ENCODE measurements at regions not wholly inside any gene's neighbourhood (a gene's known extent, or its start where the extent isn't known, plus 50 kb on each side); places are given as distances from the start of the nearest gene placed in this dataset.

- H3K27ac ChIP-seq (ENCODE audit: low read depth, low read length, poor library complexity, severe bottlenecking) = no peak overlapping the region
- H2AFZ ChIP-seq (ENCODE audit: low read length) = no peak overlapping the region
- H3K4me1 ChIP-seq (ENCODE audit: insufficient read depth, low read length, severe bottlenecking) = no peaks in the 10 kb centered on the region
- no peaks in the 10 kb centered on the region for H3K79me2 ChIP-seq (ENCODE audit: insufficient read depth, low read length)
- H3K27me3 ChIP-seq (ENCODE audit: insufficient read depth, low read length) = no peaks in the 10 kb centered on the region; the same call in 1 of the 2 replicates
- H3K4me3 ChIP-seq (ENCODE audit: low read depth, low read length, poor library complexity, severe bottlenecking) = no peak overlapping the region
- no peak overlapping the region for H3K4me2 ChIP-seq (ENCODE audit: low read length)
- no peak overlapping the region for H3K9ac ChIP-seq (ENCODE audit: low read length)
- H4K20me1 ChIP-seq (ENCODE audit: insufficient read depth, low read length) = no peaks in the 10 kb centered on the region
- H3K9me3 ChIP-seq (ENCODE audit: low read length) = no peaks in the 10 kb centered on the region
- no peaks in the 10 kb centered on the region for H3F3A ChIP-seq (ENCODE audit: insufficient read depth, low read length)
- H3K9me2 ChIP-seq (ENCODE audit: low read depth, low read length) = no peaks in the 10 kb centered on the region
- TF ChIP-seq, protein P1, sequence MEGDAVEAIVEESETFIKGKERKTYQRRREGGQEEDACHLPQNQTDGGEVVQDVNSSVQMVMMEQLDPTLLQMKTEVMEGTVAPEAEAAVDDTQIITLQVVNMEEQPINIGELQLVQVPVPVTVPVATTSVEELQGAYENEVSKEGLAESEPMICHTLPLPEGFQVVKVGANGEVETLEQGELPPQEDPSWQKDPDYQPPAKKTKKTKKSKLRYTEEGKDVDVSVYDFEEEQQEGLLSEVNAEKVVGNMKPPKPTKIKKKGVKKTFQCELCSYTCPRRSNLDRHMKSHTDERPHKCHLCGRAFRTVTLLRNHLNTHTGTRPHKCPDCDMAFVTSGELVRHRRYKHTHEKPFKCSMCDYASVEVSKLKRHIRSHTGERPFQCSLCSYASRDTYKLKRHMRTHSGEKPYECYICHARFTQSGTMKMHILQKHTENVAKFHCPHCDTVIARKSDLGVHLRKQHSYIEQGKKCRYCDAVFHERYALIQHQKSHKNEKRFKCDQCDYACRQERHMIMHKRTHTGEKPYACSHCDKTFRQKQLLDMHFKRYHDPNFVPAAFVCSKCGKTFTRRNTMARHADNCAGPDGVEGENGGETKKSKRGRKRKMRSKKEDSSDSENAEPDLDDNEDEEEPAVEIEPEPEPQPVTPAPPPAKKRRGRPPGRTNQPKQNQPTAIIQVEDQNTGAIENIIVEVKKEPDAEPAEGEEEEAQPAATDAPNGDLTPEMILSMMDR (IDR thresholded peaks at IDR 0.05; ENCODE audit: low read length) = no peak
- no peak for TF ChIP-seq EZH2 (IDR thresholded peaks at IDR 0.05; ENCODE audit: borderline replicate concordance, low read length)
- H3K36me3 ChIP-seq (ENCODE audit: insufficient read depth, low read length) = no peaks in the 10 kb centered on the region
Observed at GRCh38 chr5:2029206-2029605, 146.5 kb upstream of the IRX4 start.

DNA sequence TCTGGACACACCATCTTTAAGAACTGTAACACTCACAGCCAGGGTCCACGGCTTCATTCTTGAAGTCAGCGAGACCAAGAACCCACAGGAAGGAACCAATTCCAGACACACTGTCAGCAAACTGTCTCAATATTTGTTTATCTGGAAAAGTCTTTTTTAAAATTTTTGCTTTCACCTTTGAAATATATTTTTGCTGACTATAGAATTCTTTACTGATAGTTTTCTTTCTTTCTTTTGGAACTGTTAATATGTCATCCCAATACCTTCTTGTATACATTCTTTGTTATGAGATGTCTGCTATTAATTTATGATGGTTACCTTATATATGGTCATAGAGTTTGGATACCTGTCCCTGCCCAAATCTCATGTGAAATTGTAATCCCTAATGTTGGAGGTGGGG, 145.1 kb upstream of the IRX4 start:
- Histone ChIP-seq H3K36me3 (ENCODE audit: insufficient read depth, low read length) (no peaks in the 10 kb centered on the region), H3K4me2 (ENCODE audit: low read length) (no peak overlapping the region), H3K4me3 (ENCODE audit: low read depth, low read length, poor library complexity, severe bottlenecking) (no peak overlapping the region), H3K4me1 (ENCODE audit: insufficient read depth, low read length, severe bottlenecking) (no peaks in the 10 kb centered on the region), H4K20me1 (ENCODE audit: insufficient read depth, low read length) (no peaks in the 10 kb centered on the region), H3K9me2 (ENCODE audit: low read depth, low read length) (no peaks in the 10 kb centered on the region), H2AFZ (ENCODE audit: low read length) (no peak overlapping the region), H3K79me2 (ENCODE audit: insufficient read depth, low read length) (no peaks in the 10 kb centered on the region), H3K9ac (ENCODE audit: low read length) (no peak overlapping the region), H3K9me3 (ENCODE audit: low read length) (no peaks in the 10 kb centered on the region), H3K27me3 (ENCODE audit: insufficient read depth, low read length) (no peaks in the 10 kb centered on the region; the same call in 1 of the 2 replicates), H3F3A (ENCODE audit: insufficient read depth, low read length) (no peaks in the 10 kb centered on the region), H3K27ac (ENCODE audit: low read depth, low read length, poor library complexity, severe bottlenecking) (no peak overlapping the region)
- TF ChIP-seq, protein P1 (IDR thresholded peaks at IDR 0.05; ENCODE audit: low read length) = no peak
- no peak for TF ChIP-seq EZH2 (IDR thresholded peaks at IDR 0.05; ENCODE audit: borderline replicate concordance, low read length)

DNA sequence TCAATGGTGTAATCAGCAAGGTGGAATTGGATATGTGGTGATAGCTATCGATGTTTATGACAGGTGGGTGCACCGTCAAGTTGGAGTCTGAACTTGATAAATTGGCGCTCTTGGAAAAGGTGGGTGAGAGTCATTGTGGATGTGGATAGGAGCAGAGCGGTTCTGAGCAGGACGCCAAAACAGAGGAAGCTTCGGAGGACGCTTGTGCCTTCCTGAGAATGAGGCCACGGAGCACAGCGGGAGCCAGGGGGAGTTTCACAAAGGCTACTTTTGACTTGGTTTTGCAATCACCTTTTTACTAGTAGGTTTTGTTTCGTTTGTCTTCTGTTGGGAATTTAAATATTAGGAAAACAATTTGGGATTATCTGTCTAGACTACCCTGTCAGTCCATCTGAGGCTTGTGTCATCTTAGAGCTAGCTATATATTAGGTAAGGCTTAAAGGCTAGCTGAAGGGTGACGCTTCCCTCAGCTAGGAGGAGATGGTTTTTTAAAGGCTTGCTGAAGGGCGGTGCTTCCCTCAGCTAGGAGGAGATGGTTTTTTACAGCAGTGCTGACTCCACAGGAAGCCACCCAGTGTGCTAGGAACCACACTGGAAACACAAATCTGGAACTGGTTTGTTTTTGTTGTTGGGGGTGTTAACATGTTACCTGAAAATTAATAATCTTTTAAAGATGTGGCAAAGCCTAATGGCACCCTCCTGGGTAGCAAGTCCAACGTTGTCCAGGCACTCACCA, 142.4 kb upstream of the IRX4 start:
- TF ChIP-seq EZH2 (IDR thresholded peaks at IDR 0.05; ENCODE audit: borderline replicate concordance, low read length) = no peak
- TF ChIP-seq, protein P1 (IDR thresholded peaks at IDR 0.05; ENCODE audit: low read length) = no peak
- Histone ChIP-seq H3K27ac (ENCODE audit: low read depth, low read length, poor library complexity, severe bottlenecking) (no peak overlapping the region), H3K9me3 (ENCODE audit: low read length) (no peaks in the 10 kb centered on the region), H3K9me2 (ENCODE audit: low read depth, low read length) (no peaks in the 10 kb centered on the region), H3K79me2 (ENCODE audit: insufficient read depth, low read length) (no peaks in the 10 kb centered on the region), H3K27me3 (ENCODE audit: insufficient read depth, low read length) (no peaks in the 10 kb centered on the region), H3K4me2 (ENCODE audit: low read length) (no peak overlapping the region), H3F3A (ENCODE audit: insufficient read depth, low read length) (no peaks in the 10 kb centered on the region), H3K4me1 (ENCODE audit: insufficient read depth, low read length, severe bottlenecking) (no peaks in the 10 kb centered on the region), H3K9ac (ENCODE audit: low read length) (no peak overlapping the region), H2AFZ (ENCODE audit: low read length) (no peak overlapping the region), H3K36me3 (ENCODE audit: insufficient read depth, low read length) (no peaks in the 10 kb centered on the region), H3K4me3 (ENCODE audit: low read depth, low read length, poor library complexity, severe bottlenecking) (no peak overlapping the region), H4K20me1 (ENCODE audit: insufficient read depth, low read length) (no peaks in the 10 kb centered on the region)

Measured in OCI-LY1 (cell line).